ENCODE measurements at regions not wholly inside any gene's neighbourhood (a gene's known extent, or its start where the extent isn't known, plus 50 kb on each side); places are given as distances from the start of the nearest gene placed in this dataset.

DNA sequence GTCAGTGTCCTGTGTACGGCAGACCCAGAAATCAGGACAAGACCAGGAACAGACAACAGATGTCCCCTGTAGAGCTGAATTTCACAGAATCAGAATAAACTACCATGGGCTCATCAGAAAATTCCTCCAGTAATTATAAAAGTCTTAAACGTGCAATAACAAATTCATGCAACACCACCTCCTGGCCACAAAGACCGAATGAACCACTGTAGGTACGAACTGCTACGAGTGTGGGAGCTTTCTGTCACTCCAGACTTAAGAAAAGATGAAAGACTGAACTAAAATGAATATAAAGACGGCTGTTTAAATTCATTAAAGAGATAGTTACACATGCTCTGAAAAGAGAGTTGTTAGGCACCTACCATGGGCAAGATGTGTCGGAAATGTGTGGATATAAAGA, 333.5 kb downstream of the RRAGC start:
- TF ChIP-seq CTCF (conservative IDR thresholded peaks at IDR 0.05; ENCODE audit: low read depth, low read length): no peak
- no peak overlapping the region for H3K4me3 ChIP-seq (ENCODE audit: low read depth, low read length)

DNA sequence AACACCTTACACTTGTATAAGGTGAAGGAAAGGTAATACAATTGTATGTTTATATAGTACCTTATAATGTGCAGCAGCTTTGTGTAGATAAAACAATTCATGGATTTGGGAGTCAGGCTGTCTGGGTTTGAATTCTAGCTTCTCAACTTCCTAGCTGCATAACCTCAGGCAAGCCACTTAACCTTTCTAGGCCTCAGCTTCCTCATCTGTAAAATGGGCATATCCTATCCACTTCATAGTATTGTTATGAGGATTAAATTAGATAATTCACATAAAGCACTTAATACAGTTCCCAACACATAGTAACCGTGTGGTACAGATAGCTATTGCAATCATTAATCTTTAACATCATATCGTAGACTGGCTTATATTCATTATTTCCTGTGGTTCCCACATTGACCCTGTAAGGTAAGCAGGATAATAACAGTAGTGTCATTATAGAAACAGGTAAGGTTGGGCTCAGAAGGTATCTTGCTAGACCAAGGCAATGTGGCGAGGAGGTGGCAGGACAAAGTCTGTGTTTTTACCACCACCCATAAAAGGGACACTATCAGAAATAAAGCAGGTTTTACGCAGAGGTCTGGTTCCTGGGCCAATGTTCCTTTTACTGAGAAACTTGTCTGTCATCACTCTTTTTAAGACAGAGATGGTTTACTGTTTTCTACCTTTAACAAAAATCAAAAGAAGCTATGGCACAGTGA, 334.1 kb downstream of the RRAGC start:
- no peak for TF ChIP-seq CTCF (conservative IDR thresholded peaks at IDR 0.05; ENCODE audit: low read depth, low read length)
- DNase-seq (ENCODE audit: low read depth): no peak

More for the DNA sequence above, 333.5 kb downstream of the RRAGC start:
- DNase-seq (ENCODE audit: low read depth): no peak

GRCh38 chr1:38524025-38524641, 335.4 kb downstream of the RRAGC start:
- no peak for DNase-seq (ENCODE audit: low read depth)
- no peak for TF ChIP-seq CTCF (conservative IDR thresholded peaks at IDR 0.05; ENCODE audit: low read depth, low read length)
- H3K4me3 ChIP-seq (ENCODE audit: low read depth, low read length): no peak overlapping the region

More for the DNA sequence above, 334.1 kb downstream of the RRAGC start:
- H3K4me3 ChIP-seq (ENCODE audit: low read depth, low read length): no peak overlapping the region

- no peak for TF ChIP-seq CTCF (conservative IDR thresholded peaks at IDR 0.05; ENCODE audit: low read depth, low read length)
- no peak overlapping the region for H3K4me3 ChIP-seq (ENCODE audit: low read depth, low read length)
- DNase-seq (ENCODE audit: low read depth): no peak
Observed at GRCh38 chr1:38523568-38523939, 336.0 kb downstream of the RRAGC start.

- TF ChIP-seq CTCF (conservative IDR thresholded peaks at IDR 0.05; ENCODE audit: low read depth, low read length): no peak
- no peak overlapping the region for H3K4me3 ChIP-seq (ENCODE audit: low read depth, low read length)
Observed at GRCh38 chr1:38522915-38523567, 336.5 kb downstream of the RRAGC start.

DNA sequence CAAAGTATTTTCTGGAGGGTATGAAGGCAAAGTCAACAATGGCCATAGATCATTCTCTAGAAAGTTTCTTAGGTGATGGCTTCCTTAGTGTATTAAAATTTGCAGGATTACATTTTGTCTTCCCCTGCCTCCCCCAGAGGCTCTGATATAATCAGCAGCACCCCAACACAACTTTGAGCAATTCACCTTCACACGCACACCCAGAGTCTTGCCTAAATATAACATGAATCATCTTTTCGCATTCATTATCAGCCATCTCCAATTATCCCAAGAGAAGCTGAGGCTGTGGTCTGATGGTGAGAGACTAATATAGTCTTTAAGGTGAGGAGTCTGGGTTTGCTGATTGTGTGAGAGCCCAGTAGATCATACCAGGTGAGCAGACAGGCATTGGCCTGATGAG, 343.0 kb downstream of the RRAGC start:
- DNase-seq (ENCODE audit: low read depth): no peak
- H3K4me3 ChIP-seq (ENCODE audit: low read depth, low read length): no peak overlapping the region
- no peak for TF ChIP-seq CTCF (conservative IDR thresholded peaks at IDR 0.05; ENCODE audit: low read depth, low read length)

More at GRCh38 chr1:38522915-38523567, 336.5 kb downstream of the RRAGC start:
- DNase-seq (ENCODE audit: low read depth): no peak
